B cell (primary cell): ENCODE measurements at regions not wholly inside any gene's neighbourhood (a gene's known extent, or its start where the extent isn't known, plus 50 kb on each side); places are given as distances from the start of the nearest gene placed in this dataset.

Source experiments
- ATAC-seq: fragments of 200-7000 bp; cut with Tn5 transposase; one replicate; pipeline ENCODE4 v1.10.0; 2021; ENCODE audit warnings: low read depth, mild to moderate bottlenecking, moderate number of reproducible peaks, moderate library complexity
- CTCF ChIA-PET: fragments of 350-600 bp; sonication (Branson Sonifier 250); formaldehyde crosslinking; loops from one replicate; lab custom pipeline; 2021; ENCODE audit warnings: antibody characterized with exemption, inconsistent platforms; lab: Charles Lee
- POLR2A ChIA-PET: fragments of 350-600 bp; sonication (Branson Sonifier 250); formaldehyde crosslinking; loops from one replicate; lab custom pipeline; 2021; ENCODE audit warnings: antibody characterized with exemption; lab: Charles Lee
- DNase-seq: peaks from one replicate; pipeline ENCODE4 v3.0.0; 2013
- H2AFZ ChIP-seq: 2 replicates; pipeline ENCODE4 v1.6.1; 2012; ENCODE audit warnings: mild to moderate bottlenecking, low read depth, low read length; ENCODE audit not compliant: insufficient read depth, poor library complexity, severe bottlenecking
- H3K27ac ChIP-seq, 2 donors: 1 replicate in 1 of 2; 2 replicates in 1 of 2; pipeline ENCODE4 v1.5.1; 2012 to 2013; ENCODE audit warnings: low read length in 2 of 2, mild to moderate bottlenecking in 2 of 2, moderate library complexity in 1 of 2
- H3K27me3 ChIP-seq, 4 experiments: fragments of 200-600 bp in 1 of 4; sonication (generic) in 1 of 4; replicated peaks in 1 of 4; 1 replicate in 2 of 4; 2 replicates in 2 of 4; pipeline versions ENCODE4 v1.6.1 to v1.7.0; 2013 to 2016; ENCODE audit warnings: low read length in 3 of 4, mild to moderate bottlenecking in 2 of 4, mixed read lengths in 1 of 4, moderate library complexity in 1 of 4; ENCODE audit not compliant: insufficient read depth in 4 of 4, control insufficient read depth in 3 of 4; ENCODE audit errors: control extremely low read depth in 1 of 4
- H3K36me3 ChIP-seq, 2 experiments: replicated peaks in 1 of 2; 1 replicate in 1 of 2; 2 replicates in 1 of 2; pipeline versions ENCODE4 v1.6.1 to v1.7.1; 2013; ENCODE audit warnings: low read length in 1 of 2; ENCODE audit not compliant: insufficient read depth in 2 of 2, control insufficient read depth in 1 of 2; ENCODE audit errors: control extremely low read depth in 1 of 2, extremely low read depth in 1 of 2
- H3K4me1 ChIP-seq, 2 donors: fragments of 200-600 bp in 1 of 2; sonication (generic) in 1 of 2; 1 replicate in 1 of 2; 2 replicates in 1 of 2; pipeline versions ENCODE4 v1.5.1 to v1.6.1; 2013 to 2017; ENCODE audit warnings: low read length in 2 of 2; ENCODE audit not compliant: control insufficient read depth in 2 of 2, insufficient read depth in 2 of 2
- H3K4me2 ChIP-seq: replicated peaks from 2 replicates; pipeline ENCODE3; 2012; ENCODE audit warnings: mild to moderate bottlenecking, low read depth, low read length; ENCODE audit not compliant: poor library complexity, severe bottlenecking
- H3K4me3 ChIP-seq, 5 experiments: fragments of 200-600 bp in 1 of 5; sonication (generic) in 1 of 5; 1 replicate in 3 of 5; 2 replicates in 2 of 5; pipeline versions ENCODE4 v1.5.1 to v1.7.0; 2011 to 2016; ENCODE audit warnings: low read length in 4 of 5, mild to moderate bottlenecking in 4 of 5, low read depth in 2 of 5, control low read depth in 1 of 5, moderate library complexity in 1 of 5; ENCODE audit not compliant: insufficient read depth in 1 of 5; ENCODE audit errors: control extremely low read depth in 1 of 5, extremely low read depth in 1 of 5
- H3K79me2 ChIP-seq: fragments of 200-600 bp; sonication (generic); one replicate; pipeline ENCODE4 v1.6.0; 2016; ENCODE audit warnings: low read length; ENCODE audit not compliant: control insufficient read depth, insufficient read depth
- H3K9ac ChIP-seq: fragments of 200-600 bp; sonication (generic); 2 replicates; pipeline ENCODE4 v1.6.1; 2017; ENCODE audit warnings: mild to moderate bottlenecking, low read length, moderate library complexity
- H3K9me3 ChIP-seq, 3 donors: one replicate each; pipeline versions ENCODE4 v1.6.1 to v1.7.1; 2013; ENCODE audit warnings: low read length in 2 of 3; ENCODE audit not compliant: control insufficient read depth in 2 of 3, insufficient read depth in 1 of 3; ENCODE audit errors: control extremely low read depth in 1 of 3
- H4K20me1 ChIP-seq: 2 replicates; pipeline ENCODE4 v1.6.0; 2012; ENCODE audit warnings: mild to moderate bottlenecking, low read length; ENCODE audit not compliant: insufficient read depth, control insufficient read depth, poor library complexity, severe bottlenecking
- H3K27ac Mint-ChIP-seq: one replicate; pipeline ENCODE4 v1.8.0; 2021; ENCODE audit warnings: mixed read lengths
- H3K27me3 Mint-ChIP-seq: one replicate; pipeline ENCODE4 v1.8.0; 2021; ENCODE audit warnings: mixed read lengths
- H3K4me1 Mint-ChIP-seq: one replicate; pipeline ENCODE4 v1.8.0; 2021; ENCODE audit warnings: mixed read lengths
- H3K4me3 Mint-ChIP-seq: one replicate; pipeline ENCODE4 v1.8.0; 2021; ENCODE audit warnings: mixed read lengths
- H3K9me3 Mint-ChIP-seq: one replicate; pipeline ENCODE4 v1.8.0; 2022; ENCODE audit warnings: mixed read lengths; ENCODE audit not compliant: insufficient read depth
- EZH2 ChIP-seq: IDR thresholded peaks from 2 replicates; pipeline ENCODE4 v1.6.1; 2012; ENCODE audit warnings: borderline replicate concordance, low read depth, mild to moderate bottlenecking, moderate library complexity, low read length; ENCODE audit not compliant: insufficient read depth, poor library complexity, severe bottlenecking
- WGBS: methylation state at CpG from one replicate; pipeline ENCODE4 v1.1.5; 2013; ENCODE audit warnings: missing lambda C conversion rate; ENCODE audit not compliant: insufficient coverage; 5-methylcytosine and 5-hydroxymethylcytosine counted together
- intact Hi-C: fragments of 100-400 bp; cut with micrococcal nuclease; formaldehyde crosslinking; loops from one replicate; pipeline ENCODE4 v1.10.0; 2022
- TF ChIP-seq, protein P1 (sequence below): fragments of 200-600 bp; IDR thresholded peaks from one replicate; pipeline ENCODE4 v1.8.0; 2022; ENCODE audit warnings: antibody characterized with exemption, mild to moderate bottlenecking

DNA sequence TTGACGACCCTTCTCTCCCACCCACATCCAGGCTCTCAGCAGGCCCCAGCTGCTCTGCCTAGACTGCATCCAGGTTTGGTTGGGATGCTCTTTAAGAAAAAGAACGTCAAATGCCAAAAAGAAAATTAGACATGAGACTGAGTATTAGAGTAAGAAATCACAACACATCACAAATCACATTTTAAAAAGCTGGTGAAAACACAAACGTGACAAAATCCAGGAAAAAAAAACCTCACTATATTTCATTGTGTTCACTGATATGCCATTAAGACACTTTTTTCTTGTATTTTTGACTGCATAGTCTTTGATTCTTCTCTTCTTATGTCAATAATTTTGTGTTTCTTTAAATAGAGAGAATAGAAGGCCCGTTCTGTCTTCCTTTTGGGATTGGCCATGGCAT lies 243.7 kb downstream of the TLE3 start:
- Histone ChIP-seq H3K4me1 (peaks cover 14 to 19% of the 10 kb centered on the region in 2 donors), H3K9ac (no peak overlapping the region), H2AFZ (no peak overlapping the region), H4K20me1 (no peaks in the 10 kb centered on the region), H3K4me2 (no peak overlapping the region), H3K27me3 (peaks cover 0 to 8% (median 1%) of the 10 kb centered on the region in 4 experiments), H3K36me3 (no peaks in the 10 kb centered on the region), H3K27ac (no peak overlapping the region), H3K79me2 (no peaks in the 10 kb centered on the region), H3K4me3 (no peak overlapping the region), H3K9me3 (peaks cover 0 to 12% (median 6%) of the 10 kb centered on the region in 3 donors)
- ChIA-PET POLR2A (no interaction called here), CTCF (no interaction called here)
- intact Hi-C loops: no loop called here
- Mint-ChIP-seq H3K27ac (no peak overlapping the region), H3K27me3 (peaks cover 20% of the 10 kb centered on the region), H3K4me3 (no peak overlapping the region), H3K9me3 (peaks cover 3% of the 10 kb centered on the region), H3K4me1 (peaks cover 16% of the 10 kb centered on the region)
- ATAC-seq: no peak
- DNase-seq: no peak
- no CpG with 5 or more reads among the region's 4 CpGs for WGBS
- no peak for TF ChIP-seq EZH2
- TF ChIP-seq, protein P1, sequence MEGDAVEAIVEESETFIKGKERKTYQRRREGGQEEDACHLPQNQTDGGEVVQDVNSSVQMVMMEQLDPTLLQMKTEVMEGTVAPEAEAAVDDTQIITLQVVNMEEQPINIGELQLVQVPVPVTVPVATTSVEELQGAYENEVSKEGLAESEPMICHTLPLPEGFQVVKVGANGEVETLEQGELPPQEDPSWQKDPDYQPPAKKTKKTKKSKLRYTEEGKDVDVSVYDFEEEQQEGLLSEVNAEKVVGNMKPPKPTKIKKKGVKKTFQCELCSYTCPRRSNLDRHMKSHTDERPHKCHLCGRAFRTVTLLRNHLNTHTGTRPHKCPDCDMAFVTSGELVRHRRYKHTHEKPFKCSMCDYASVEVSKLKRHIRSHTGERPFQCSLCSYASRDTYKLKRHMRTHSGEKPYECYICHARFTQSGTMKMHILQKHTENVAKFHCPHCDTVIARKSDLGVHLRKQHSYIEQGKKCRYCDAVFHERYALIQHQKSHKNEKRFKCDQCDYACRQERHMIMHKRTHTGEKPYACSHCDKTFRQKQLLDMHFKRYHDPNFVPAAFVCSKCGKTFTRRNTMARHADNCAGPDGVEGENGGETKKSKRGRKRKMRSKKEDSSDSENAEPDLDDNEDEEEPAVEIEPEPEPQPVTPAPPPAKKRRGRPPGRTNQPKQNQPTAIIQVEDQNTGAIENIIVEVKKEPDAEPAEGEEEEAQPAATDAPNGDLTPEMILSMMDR: no peak

DNA sequence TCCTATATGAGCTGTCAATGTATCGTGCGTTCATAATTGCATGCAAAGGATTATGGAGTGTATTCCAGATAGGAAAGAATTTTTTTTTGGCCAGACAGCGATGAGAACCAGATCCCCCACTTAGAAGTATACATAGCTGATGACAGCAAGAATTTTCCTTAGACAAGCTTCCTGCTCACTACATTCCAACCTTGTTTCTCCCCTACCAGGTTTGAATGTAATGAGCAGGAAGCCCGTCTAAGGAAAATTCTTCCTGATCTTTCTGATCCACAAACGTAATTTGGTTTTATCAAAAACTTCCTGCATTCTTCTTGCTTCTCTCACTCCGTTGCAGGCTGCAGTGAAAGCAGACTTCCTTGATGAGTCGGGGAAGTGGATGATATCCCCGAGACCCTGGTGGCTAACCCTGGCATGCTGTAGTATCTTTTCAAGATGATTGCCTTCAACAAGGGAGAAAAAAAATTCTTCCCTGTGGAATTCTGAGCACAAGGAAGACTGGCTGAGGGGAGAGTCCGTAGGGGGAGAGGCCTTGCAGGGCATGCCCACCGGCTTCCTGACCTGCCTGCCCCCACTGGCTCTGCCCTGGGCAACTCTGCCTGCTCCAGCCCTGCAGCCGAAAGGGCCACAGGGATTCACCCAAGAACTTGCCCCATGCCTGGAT lies 243.1 kb downstream of the TLE3 start:
- no peak overlapping the region for H3K4me3 ChIP-seq
- intact Hi-C loops: no loop called here
- Mint-ChIP-seq H3K9me3 (peaks cover 3% of the 10 kb centered on the region), H3K4me1 (peaks cover 16% of the 10 kb centered on the region), H3K4me3 (no peak overlapping the region), H3K27me3 (peaks cover 17% of the 10 kb centered on the region), H3K27ac (no peak overlapping the region)
- ChIA-PET CTCF (no interaction called here), POLR2A (no interaction called here)
- H3K27me3 ChIP-seq: peaks cover 0 to 8% (median 1%) of the 10 kb centered on the region in 4 experiments
- no peaks in the 10 kb centered on the region for H3K79me2 ChIP-seq
- no peak overlapping the region for H3K4me2 ChIP-seq
- no peak overlapping the region for H2AFZ ChIP-seq
- H3K9ac ChIP-seq: no peak overlapping the region
- TF ChIP-seq EZH2: no peak
- TF ChIP-seq, protein P1: no peak
- DNase-seq: no peak
- peaks cover 0 to 12% (median 6%) of the 10 kb centered on the region in 3 donors for H3K9me3 ChIP-seq
- H3K4me1 ChIP-seq: peaks cover 14 to 19% of the 10 kb centered on the region in 2 donors
- ATAC-seq: no peak
- H4K20me1 ChIP-seq: no peaks in the 10 kb centered on the region
- 81% methylated on average over 7 of the region's 11 CpGs for WGBS
- no peaks in the 10 kb centered on the region for H3K36me3 ChIP-seq
- no peak overlapping the region for H3K27ac ChIP-seq
